ENCODE measurements at regions not wholly inside any gene's neighbourhood (a gene's known extent, or its start where the extent isn't known, plus 50 kb on each side); places are given as distances from the start of the nearest gene placed in this dataset.
A peak's percentile ranks its signal among the peaks of the same experiment; 100 is the strongest.
"Not testable (repeated sequence)": the region's sequence is repeated elsewhere in the genome, so short reads cannot be mapped to it uniquely, and the experiment has no call there.

DNA sequence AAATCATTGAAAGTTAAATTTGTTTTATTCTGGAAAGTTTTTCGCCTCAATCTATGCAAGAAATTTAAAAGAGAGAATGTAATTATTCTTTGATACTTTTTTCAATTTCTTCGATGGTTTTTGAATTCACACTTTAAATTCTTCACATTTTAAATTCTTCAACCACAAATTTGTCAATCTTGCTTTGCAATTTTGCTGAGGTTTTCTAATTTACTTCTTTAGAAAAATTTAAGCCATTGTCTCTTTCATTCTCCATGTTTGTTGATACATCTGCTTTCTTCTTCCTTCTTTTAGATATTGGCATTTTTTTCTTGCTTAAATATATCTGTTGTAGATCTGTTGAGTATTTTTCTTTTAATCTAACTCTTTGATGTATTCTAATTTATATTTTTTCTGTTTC, 301.9 kb upstream of the DSEL start:
- no peak overlapping the region for H3K27ac ChIP-seq
- DNase-seq (ENCODE audit: low read depth, low spot score) = no peak

DNA sequence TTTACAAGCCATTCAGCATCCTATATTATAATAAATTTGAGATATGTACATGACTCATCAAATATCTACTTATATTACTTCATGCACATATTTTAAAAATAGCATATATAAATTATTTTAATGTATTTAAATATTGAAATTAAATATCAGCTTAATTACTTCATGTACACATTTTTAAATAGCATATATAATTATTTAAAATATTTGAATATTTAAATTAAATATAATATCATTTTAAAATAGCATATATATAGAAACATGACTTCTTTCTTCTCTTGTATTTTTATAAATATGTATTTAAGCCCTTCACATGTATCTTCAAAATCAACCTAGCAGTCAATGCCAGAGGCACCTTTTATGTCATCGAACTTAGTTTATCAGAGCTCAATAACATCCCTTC, 298.8 kb upstream of the DSEL start:
- DNase-seq (ENCODE audit: low read depth, low spot score) = no peak
- H3K27ac ChIP-seq = no peak overlapping the region

- no peak overlapping the region for H3K27ac ChIP-seq
- no peak for DNase-seq (ENCODE audit: low read depth, low spot score)
Measured at GRCh38 chr18:67813380-67814028, 297.0 kb upstream of the DSEL start.

GRCh38 chr18:67805261-67805660, 288.7 kb upstream of the DSEL start:
- H3K27ac ChIP-seq = no peak overlapping the region
- no peak for DNase-seq (ENCODE audit: low read depth, low spot score)

GRCh38 chr18:67794521-67794920, 278.0 kb upstream of the DSEL start:
- H3K27ac ChIP-seq = no peak overlapping the region
- no peak for DNase-seq (ENCODE audit: low read depth, low spot score)

- no peak for DNase-seq (ENCODE audit: low read depth, low spot score)
- H3K27ac ChIP-seq = no peak overlapping the region
Measured at GRCh38 chr18:67790527-67790926, 274.0 kb upstream of the DSEL start.

GRCh38 chr18:67789165-67789545, 272.6 kb upstream of the DSEL start:
- no peak for DNase-seq (ENCODE audit: low read depth, low spot score)
- H3K27ac ChIP-seq = no peak overlapping the region

DNA sequence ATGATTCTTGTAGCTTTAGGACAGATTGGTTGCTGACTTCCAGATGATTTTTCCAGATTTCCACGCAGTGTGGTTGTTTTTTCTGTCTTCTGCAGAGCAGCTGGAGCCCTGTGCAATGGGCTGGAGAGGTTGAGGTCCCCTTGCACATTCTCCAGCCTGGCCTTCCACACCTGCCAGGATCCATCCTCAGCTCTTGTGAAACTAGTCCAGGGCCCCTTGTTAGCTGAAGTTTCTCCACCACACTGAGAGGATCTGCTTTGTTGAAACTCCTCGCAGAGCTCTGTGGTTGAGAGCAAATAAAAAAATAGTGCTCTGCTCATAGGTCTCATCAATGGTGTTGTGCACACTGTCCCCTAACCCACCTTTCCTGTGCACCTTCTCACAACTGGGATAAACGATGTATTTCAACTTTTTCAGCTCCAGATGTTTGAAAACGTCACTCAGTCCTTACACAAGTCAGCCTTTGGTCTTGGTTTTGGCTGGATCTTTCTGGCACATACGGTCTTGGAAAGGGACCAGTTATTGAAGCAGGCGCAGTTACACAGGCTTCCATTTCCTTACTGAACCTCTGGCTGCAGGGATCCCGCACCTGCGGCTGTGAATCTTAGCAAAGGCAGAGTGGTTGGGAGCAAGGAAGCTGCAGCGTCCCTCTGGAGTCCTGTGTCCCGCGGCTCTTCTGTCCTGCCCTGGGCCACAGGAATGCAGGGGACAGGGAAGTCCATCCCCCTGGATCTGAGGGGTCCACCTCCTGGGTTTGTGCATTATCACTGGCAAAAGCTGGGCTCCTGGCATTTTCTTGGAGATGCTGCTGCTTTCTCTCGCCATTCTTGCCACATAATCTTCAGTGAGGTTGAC, 272.0 kb upstream of the DSEL start:
- no peak overlapping the region for H3K27ac ChIP-seq
- DNase-seq (ENCODE audit: low read depth, low spot score) = no peak

GRCh38 chr18:67783196-67783946, 266.9 kb upstream of the DSEL start:
- DNase-seq (ENCODE audit: low read depth, low spot score) = peak; percentile 59
- peak overlapping the region; percentile 70 for H3K27ac ChIP-seq

GRCh38 chr18:67778016-67778415, 261.5 kb upstream of the DSEL start:
- H3K27ac ChIP-seq = no peak overlapping the region
- DNase-seq (ENCODE audit: low read depth, low spot score) = no peak

- H3K27ac ChIP-seq = no peak overlapping the region
- DNase-seq (ENCODE audit: low read depth, low spot score) = no peak
Measured at GRCh38 chr18:67776929-67777328, 260.4 kb upstream of the DSEL start.

DNA sequence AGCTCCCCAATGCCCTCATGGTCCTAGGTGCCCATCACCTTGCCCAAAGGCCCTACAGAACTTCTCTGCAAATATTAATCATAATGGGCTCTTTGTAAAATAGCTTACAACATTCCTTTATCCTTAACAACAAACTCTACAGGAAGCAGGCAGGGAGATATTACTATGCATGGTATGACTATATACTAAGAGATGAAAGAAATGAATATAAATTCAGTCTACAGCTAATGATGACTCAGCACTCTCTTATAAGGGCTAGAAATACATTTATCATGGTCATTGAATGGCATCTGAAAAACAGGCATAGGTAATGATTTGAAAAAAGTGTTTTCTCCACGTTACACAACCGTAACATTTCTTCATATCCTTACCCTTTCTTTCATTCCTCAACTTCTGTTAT, 254.8 kb upstream of the DSEL start:
- peak overlapping the region; percentile 43 for H3K27ac ChIP-seq
- peak; percentile 40 for DNase-seq (ENCODE audit: low read depth, low spot score)

DNA sequence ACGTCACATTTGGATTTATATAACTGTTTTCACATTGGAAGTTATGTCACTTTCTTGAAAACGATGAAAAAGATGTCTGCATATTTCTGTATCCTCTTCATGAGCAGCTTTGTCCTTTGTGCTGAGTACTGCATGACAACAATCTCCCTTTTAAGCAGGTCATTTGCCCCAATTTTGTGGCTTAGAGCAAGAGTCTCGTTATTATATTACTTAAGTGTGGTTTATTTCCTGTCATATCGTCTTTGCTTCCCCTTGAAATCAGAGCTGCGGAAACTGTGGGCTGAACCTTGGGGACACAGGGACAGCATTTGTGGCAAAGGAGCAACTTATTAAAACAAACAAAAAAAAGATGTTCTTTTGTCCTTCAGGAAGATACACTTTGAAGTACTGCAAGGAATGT, 254.0 kb upstream of the DSEL start:
- peak overlapping the region; percentile 43 for H3K27ac ChIP-seq
- no peak for DNase-seq (ENCODE audit: low read depth, low spot score)

GRCh38 chr18:67766930-67767329, 250.4 kb upstream of the DSEL start:
- H3K27ac ChIP-seq = peak overlapping the region; percentile 22
- peak; percentile 85 for DNase-seq (ENCODE audit: low read depth, low spot score)

GRCh38 chr18:67752211-67752610, 235.7 kb upstream of the DSEL start:
- not testable (repeated sequence) for DNase-seq (ENCODE audit: low read depth, low spot score); H3K27ac ChIP-seq

DNA sequence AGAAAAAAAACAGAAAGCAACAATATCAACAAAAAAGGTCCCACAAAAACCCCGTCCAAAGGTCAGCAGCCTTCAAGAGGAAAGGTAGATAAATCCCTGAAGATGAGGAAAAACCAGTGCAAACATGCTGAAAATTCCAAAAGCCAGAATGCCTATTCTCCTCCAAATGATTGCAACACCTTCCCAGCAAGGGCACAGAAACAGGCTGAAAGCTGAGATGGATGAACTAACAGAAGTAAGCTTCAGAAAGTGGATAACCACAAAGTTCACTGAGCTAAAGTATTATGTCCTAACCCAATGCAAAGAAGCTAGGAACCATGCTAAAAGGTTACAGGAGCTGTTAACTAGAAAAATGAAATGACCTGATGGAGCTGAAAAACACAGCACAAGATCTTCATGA, 226.4 kb upstream of the DSEL start:
- no peak overlapping the region for H3K27ac ChIP-seq
- no peak for DNase-seq (ENCODE audit: low read depth, low spot score)

- no peak for DNase-seq (ENCODE audit: low read depth, low spot score)
- no peak overlapping the region for H3K27ac ChIP-seq
Measured at GRCh38 chr18:67742525-67742924, 226.0 kb upstream of the DSEL start.

GRCh38 chr18:67735506-67735905, 219.0 kb upstream of the DSEL start:
- H3K27ac ChIP-seq = no peak overlapping the region

DNA sequence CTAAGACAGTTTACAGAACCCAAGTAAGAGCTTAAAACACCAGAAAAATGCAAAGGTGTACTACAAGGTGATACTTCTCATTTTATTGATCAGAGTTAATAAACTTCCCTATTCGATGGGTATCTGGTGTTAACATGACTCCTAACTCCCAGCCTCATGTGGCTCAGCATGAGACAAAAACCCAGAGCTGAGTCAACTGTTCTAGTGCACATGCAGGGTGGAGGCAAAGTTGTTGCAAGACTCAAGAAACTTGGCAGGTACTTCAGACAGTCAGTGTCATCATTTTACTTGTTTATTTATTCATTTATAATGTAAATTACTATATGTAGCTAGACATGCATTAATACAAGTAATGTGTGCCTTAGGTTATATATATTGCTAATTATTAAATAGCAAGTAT, 216.6 kb upstream of the DSEL start:
- peak overlapping the region; percentile 72 for H3K27ac ChIP-seq
- DNase-seq (ENCODE audit: low read depth, low spot score) = peak; percentile 86

More at GRCh38 chr18:67735506-67735905, 219.0 kb upstream of the DSEL start:
- DNase-seq (ENCODE audit: low read depth, low spot score) = no peak

DNA sequence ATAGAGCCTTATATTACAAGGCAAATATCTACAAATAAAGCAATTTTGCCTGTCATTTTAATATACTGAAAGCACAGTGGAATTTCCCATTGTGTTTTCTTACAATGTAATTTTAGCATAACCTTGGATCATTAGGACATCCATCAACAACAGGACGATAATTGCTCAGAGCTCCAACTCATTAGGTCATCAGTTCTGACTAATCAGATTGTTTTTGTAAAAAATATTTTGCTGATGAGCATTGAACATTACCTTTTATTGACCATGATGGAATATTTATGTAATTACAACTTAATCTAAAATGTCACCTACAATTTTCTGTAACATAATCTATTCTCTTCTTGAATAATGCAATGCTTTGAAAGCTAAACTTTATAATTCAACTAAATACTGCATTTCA, 215.3 kb upstream of the DSEL start:
- DNase-seq (ENCODE audit: low read depth, low spot score) = peak; percentile 52
- peak overlapping the region; percentile 72 for H3K27ac ChIP-seq

- DNase-seq (ENCODE audit: low read depth, low spot score) = peak; percentile 79
- H3K27ac ChIP-seq = peak overlapping the region; percentile 72
Measured at GRCh38 chr18:67730886-67731285, 214.4 kb upstream of the DSEL start.
